Rectal smooth muscle tissue (tissue), 1 donor: ENCODE measurements at regions not wholly inside any gene's neighbourhood (a gene's known extent, or its start where the extent isn't known, plus 50 kb on each side); places are given as distances from the start of the nearest gene placed in this dataset.
"Not testable (repeated sequence)": the region's sequence is repeated elsewhere in the genome, so short reads cannot be mapped to it uniquely, and the experiment has no call there.

ENCODE experiments used
- H3K27ac ChIP-seq: one replicate; pipeline ENCODE4 v1.7.0; 2013; ENCODE audit warnings: low read depth, low read length, inconsistent platforms
- H3K27me3 ChIP-seq: one replicate; pipeline ENCODE4 v1.7.0; 2013; ENCODE audit warnings: low read length; ENCODE audit not compliant: control insufficient read depth, insufficient read depth
- H3K36me3 ChIP-seq: one replicate; pipeline ENCODE4 v1.7.0; 2013; ENCODE audit warnings: low read length; ENCODE audit not compliant: control insufficient read depth, insufficient read depth
- H3K4me1 ChIP-seq: one replicate; pipeline ENCODE4 v1.7.0; 2013; ENCODE audit warnings: low read length; ENCODE audit not compliant: control insufficient read depth, insufficient read depth
- H3K4me3 ChIP-seq: one replicate; pipeline ENCODE4 v1.7.0; 2013; ENCODE audit warnings: low read length
- H3K9ac ChIP-seq: one replicate; pipeline ENCODE4 v1.7.0; 2013; ENCODE audit warnings: low read length

GRCh38 chr7:94321138-94321537, 73.6 kb upstream of the COL1A2 start:
- not testable (repeated sequence) for H3K4me1 ChIP-seq, H3K4me3 ChIP-seq, H3K36me3 ChIP-seq, H3K27me3 ChIP-seq, H3K9ac ChIP-seq, H3K27ac ChIP-seq

- H3K9ac ChIP-seq = no peak overlapping the region
- H3K27me3 ChIP-seq = no peaks in the 10 kb centered on the region
- H3K36me3 ChIP-seq = no peaks in the 10 kb centered on the region
- no peaks in the 10 kb centered on the region for H3K4me1 ChIP-seq
- no peak overlapping the region for H3K4me3 ChIP-seq
- H3K27ac ChIP-seq = peak overlapping the region; percentile 10
Measured at GRCh38 chr7:94323844-94324243, 70.9 kb upstream of the COL1A2 start.

GRCh38 chr7:94324380-94325121, 70.1 kb upstream of the COL1A2 start:
- H3K27me3 ChIP-seq = no peaks in the 10 kb centered on the region
- no peak overlapping the region for H3K9ac ChIP-seq
- no peaks in the 10 kb centered on the region for H3K4me1 ChIP-seq
- no peak overlapping the region for H3K27ac ChIP-seq
- H3K4me3 ChIP-seq = no peak overlapping the region
- H3K36me3 ChIP-seq = no peaks in the 10 kb centered on the region

GRCh38 chr7:94325122-94325475, 69.6 kb upstream of the COL1A2 start:
- H3K27me3 ChIP-seq = no peaks in the 10 kb centered on the region

GRCh38 chr7:94330269-94331020, 64.2 kb upstream of the COL1A2 start:
- no peaks in the 10 kb centered on the region for H3K36me3 ChIP-seq
- no peak overlapping the region for H3K27ac ChIP-seq
- H3K27me3 ChIP-seq = no peaks in the 10 kb centered on the region
- no peak overlapping the region for H3K4me3 ChIP-seq
- no peak overlapping the region for H3K9ac ChIP-seq
- peaks cover 3% of the 10 kb centered on the region for H3K4me1 ChIP-seq

More at GRCh38 chr7:94325122-94325475, 69.6 kb upstream of the COL1A2 start:
- H3K27ac ChIP-seq = no peak overlapping the region
- no peaks in the 10 kb centered on the region for H3K36me3 ChIP-seq
- no peaks in the 10 kb centered on the region for H3K4me1 ChIP-seq
- no peak overlapping the region for H3K9ac ChIP-seq
- no peak overlapping the region for H3K4me3 ChIP-seq

GRCh38 chr7:94332571-94332970, 62.1 kb upstream of the COL1A2 start:
- no peaks in the 10 kb centered on the region for H3K27me3 ChIP-seq
- H3K4me1 ChIP-seq = peaks cover 3% of the 10 kb centered on the region
- no peaks in the 10 kb centered on the region for H3K36me3 ChIP-seq
- H3K9ac ChIP-seq = no peak overlapping the region
- no peak overlapping the region for H3K4me3 ChIP-seq
- no peak overlapping the region for H3K27ac ChIP-seq

GRCh38 chr7:94333810-94334209, 60.9 kb upstream of the COL1A2 start:
- H3K4me1 ChIP-seq = peaks cover 3% of the 10 kb centered on the region
- no peak overlapping the region for H3K9ac ChIP-seq
- H3K27me3 ChIP-seq = no peaks in the 10 kb centered on the region
- no peaks in the 10 kb centered on the region for H3K36me3 ChIP-seq
- H3K27ac ChIP-seq = no peak overlapping the region
- H3K4me3 ChIP-seq = no peak overlapping the region

GRCh38 chr7:94335586-94335985, 59.1 kb upstream of the COL1A2 start:
- Histone ChIP-seq H3K9ac (no peak overlapping the region), H3K36me3 (no peaks in the 10 kb centered on the region), H3K27me3 (no peaks in the 10 kb centered on the region), H3K4me3 (no peak overlapping the region), H3K27ac (no peak overlapping the region), H3K4me1 (no peaks in the 10 kb centered on the region)

- no peaks in the 10 kb centered on the region for H3K4me1 ChIP-seq
- no peak overlapping the region for H3K27ac ChIP-seq
- H3K4me3 ChIP-seq = no peak overlapping the region
- H3K9ac ChIP-seq = no peak overlapping the region
- no peaks in the 10 kb centered on the region for H3K27me3 ChIP-seq
- H3K36me3 ChIP-seq = no peaks in the 10 kb centered on the region
Measured at GRCh38 chr7:94336009-94336408, 58.7 kb upstream of the COL1A2 start.

GRCh38 chr7:94338921-94339371, 55.7 kb upstream of the COL1A2 start:
- Histone ChIP-seq H3K4me1 (no peaks in the 10 kb centered on the region), H3K27ac (no peak overlapping the region), H3K9ac (no peak overlapping the region), H3K27me3 (no peaks in the 10 kb centered on the region), H3K4me3 (no peak overlapping the region), H3K36me3 (no peaks in the 10 kb centered on the region)

- Histone ChIP-seq H3K9ac (no peak overlapping the region), H3K27ac (no peak overlapping the region), H3K27me3 (no peaks in the 10 kb centered on the region), H3K4me3 (no peak overlapping the region), H3K36me3 (no peaks in the 10 kb centered on the region), H3K4me1 (no peaks in the 10 kb centered on the region)
Measured at GRCh38 chr7:94344826-94345225, 49.9 kb upstream of the COL1A2 start.
